Fibroblast of mammary gland (primary cell): ENCODE measurements at regions not wholly inside any gene's neighbourhood (a gene's known extent, or its start where the extent isn't known, plus 50 kb on each side); places are given as distances from the start of the nearest gene placed in this dataset.

Source experiments
- DNase-seq: peaks from one replicate; pipeline ENCODE4 v3.0.0-alpha.2; 2010; ENCODE audit warnings: low read depth
- H3K4me3 ChIP-seq: 2 replicates; pipeline ENCODE4 v1.5.1; 2011; ENCODE audit warnings: low read depth, mild to moderate bottlenecking, low read length, moderate library complexity; ENCODE audit not compliant: control insufficient read depth
- CTCF ChIP-seq: conservative IDR thresholded peaks from 2 replicates; pipeline ENCODE4 v1.5.1; 2011; ENCODE audit warnings: low read depth, low read length, inconsistent platforms; ENCODE audit not compliant: control insufficient read depth, insufficient read depth

GRCh38 chr2:156947261-156947660, 310.2 kb upstream of the GALNT5 start:
- H3K4me3 ChIP-seq, result no peak overlapping the region
- TF ChIP-seq CTCF, result no peak
- peak; percentile 38 for DNase-seq

- no peak overlapping the region for H3K4me3 ChIP-seq
- TF ChIP-seq CTCF, result no peak
- no peak for DNase-seq
Measured at GRCh38 chr2:156955701-156956100, 301.8 kb upstream of the GALNT5 start.

- DNase-seq, result peak; percentile 33
- no peak overlapping the region for H3K4me3 ChIP-seq
- no peak for TF ChIP-seq CTCF
Measured at GRCh38 chr2:156956161-156956560, 301.3 kb upstream of the GALNT5 start.

GRCh38 chr2:156958374-156958773, 299.1 kb upstream of the GALNT5 start:
- no peak for DNase-seq
- TF ChIP-seq CTCF, result no peak
- H3K4me3 ChIP-seq, result no peak overlapping the region

- H3K4me3 ChIP-seq, result no peak overlapping the region
- no peak for DNase-seq
- TF ChIP-seq CTCF, result no peak
Measured at GRCh38 chr2:156959481-156959880, 298.0 kb upstream of the GALNT5 start.

- TF ChIP-seq CTCF, result no peak
- H3K4me3 ChIP-seq, result no peak overlapping the region
- DNase-seq, result no peak
Measured at GRCh38 chr2:156982615-156983014, 274.9 kb upstream of the GALNT5 start.

- TF ChIP-seq CTCF, result no peak
- no peak overlapping the region for H3K4me3 ChIP-seq
- no peak for DNase-seq
Measured at GRCh38 chr2:156986339-156986988, 271.0 kb upstream of the GALNT5 start.
